ENCODE measurements at regions not wholly inside any gene's neighbourhood (a gene's known extent, or its start where the extent isn't known, plus 50 kb on each side); places are given as distances from the start of the nearest gene placed in this dataset.

DNA sequence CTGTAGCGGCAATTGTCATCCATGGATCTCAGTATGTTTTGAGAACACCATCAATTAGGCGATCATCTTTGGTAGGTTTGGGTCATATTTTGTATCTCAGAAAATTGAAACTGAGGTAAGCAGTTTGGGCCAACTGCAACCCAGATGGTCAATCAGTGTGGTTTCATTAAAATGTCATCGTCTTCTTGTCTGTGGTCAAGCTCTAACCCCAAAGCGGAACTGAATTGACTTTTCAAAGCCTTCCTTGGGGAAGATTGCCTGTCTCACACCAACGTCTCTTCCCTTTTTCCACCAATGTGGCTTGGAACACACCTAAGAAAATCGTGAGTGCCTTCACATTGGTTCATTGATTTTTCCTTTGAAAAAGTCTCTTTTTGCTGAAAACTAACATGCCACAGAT lies 56.3 kb upstream of the UBAC2 start:
- ChIA-PET CTCF (interaction anchor here (0.7 kb wide), 1 partner anchor 1466 kb away, joined by 3 read pairs; no protein-coding TSS in a partner anchor), POLR2A (interaction anchor here (0.6 to 0.7 kb wide), 2 partner anchors 19 to 31 kb away, joined by 3 to 4 read pairs; no protein-coding TSS in a partner anchor)

DNA sequence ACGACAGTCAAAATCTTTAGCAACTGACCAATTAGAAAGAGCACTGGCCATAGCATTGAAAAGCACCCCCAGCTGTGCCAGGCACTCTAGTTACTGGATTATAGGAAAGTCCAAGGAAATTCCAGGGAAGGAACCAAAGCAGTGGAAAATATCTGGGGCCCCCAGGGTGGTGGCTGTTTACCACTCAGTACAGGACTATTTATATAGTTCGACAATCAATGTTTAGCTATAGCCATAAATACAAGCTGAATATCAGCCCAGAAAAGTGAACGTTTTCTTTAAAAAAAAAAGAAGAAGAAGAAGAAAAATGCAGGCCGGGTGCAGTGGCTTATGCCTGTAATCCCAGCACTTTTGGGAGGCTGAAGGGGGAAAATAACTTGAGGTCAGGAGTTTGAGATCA lies 55.2 kb upstream of the UBAC2 start:
- ChIA-PET CTCF (no interaction called here), POLR2A (no interaction called here)

DNA sequence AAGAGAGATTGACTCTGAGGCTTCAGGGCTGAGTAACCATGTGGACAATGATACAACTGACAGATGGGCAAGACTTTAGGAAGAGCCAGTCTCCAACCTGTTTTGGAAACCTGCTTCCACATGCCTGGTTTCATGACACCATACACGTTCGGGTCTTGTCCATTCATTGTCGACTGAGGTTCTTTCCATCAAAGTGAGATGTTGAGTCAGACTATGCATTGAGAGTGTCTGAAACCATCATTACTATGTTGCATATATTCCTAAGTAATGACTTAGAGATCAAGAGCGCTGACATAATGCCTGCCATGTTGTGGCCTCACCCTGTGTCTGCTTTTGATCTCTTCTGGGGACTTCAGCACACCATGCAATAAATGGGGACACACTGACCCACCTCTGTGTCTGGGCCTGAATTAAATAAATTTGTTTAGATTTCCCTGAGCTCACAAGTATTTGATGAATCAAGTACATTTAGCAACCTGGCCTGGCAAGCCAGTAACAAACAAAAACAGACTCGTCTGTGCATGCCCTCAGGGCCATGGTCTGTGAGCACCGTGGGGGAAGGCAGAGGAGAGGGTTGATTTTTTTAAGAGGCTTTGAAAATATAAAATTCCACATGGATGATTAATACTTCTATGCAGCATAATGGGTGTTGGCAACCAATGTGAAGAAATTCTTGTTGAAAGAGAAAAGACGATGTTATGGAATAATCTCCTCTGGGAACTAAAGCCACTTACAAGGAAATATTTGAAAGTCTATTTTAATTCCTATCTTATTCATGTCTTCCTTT lies 49.9 kb upstream of the UBAC2 start:
- CTCF ChIA-PET: no interaction called here
- POLR2A ChIA-PET: no interaction called here
